DMS53 (cell line): ENCODE measurements at regions not wholly inside any gene's neighbourhood (a gene's known extent, or its start where the extent isn't known, plus 50 kb on each side); places are given as distances from the start of the nearest gene placed in this dataset.

Experiments
- DNase-seq: peaks from one replicate; lab custom pipeline; 2025; lab: John Stamatoyannopoulos, UW

GRCh38 chr6:14849185-14849584, 396.7 kb upstream of the JARID2 start:
- no peak for DNase-seq

- no peak for DNase-seq
These were observed 394.6 kb upstream of the JARID2 start for GRCh38 chr6:14851281-14851680.

DNA sequence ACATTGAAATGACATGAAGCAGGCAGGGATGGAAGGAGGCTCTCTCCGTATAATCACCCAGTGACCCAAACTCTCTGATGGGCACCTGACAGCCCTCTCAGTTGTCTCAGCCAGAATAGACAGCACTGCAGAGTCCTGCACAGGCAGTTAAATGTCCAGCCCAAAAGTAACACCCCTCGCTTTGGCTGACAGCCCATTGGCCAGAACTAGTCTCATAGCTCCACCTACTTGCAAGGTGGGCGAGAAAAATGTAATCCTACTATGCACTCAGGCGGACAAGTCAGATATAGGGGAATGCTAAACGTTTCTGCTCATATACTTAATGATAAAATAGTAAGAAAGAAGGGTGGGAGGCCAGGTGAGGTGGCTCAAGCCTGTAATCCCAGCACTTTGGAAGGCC, 393.5 kb upstream of the JARID2 start:
- no peak for DNase-seq

DNA sequence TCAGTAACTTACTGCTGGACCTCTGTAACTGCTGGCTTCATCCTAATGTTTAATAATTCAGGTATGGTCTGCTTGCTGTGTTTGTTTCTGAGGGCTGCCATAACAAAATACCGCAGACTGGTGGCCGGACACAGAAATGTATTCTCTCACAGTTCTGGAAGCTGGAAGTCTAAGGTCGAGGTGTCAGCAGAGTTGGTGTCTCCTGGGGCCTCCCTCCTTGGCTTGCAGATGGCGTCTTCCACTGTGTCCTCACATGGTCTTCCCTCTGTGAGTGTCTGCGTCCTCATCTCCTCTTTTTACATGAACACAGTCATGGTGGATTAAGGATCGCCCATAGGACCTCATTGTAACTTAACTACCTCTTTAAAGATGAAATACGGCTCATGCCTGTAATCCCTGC, 389.7 kb upstream of the JARID2 start:
- no peak for DNase-seq

DNA sequence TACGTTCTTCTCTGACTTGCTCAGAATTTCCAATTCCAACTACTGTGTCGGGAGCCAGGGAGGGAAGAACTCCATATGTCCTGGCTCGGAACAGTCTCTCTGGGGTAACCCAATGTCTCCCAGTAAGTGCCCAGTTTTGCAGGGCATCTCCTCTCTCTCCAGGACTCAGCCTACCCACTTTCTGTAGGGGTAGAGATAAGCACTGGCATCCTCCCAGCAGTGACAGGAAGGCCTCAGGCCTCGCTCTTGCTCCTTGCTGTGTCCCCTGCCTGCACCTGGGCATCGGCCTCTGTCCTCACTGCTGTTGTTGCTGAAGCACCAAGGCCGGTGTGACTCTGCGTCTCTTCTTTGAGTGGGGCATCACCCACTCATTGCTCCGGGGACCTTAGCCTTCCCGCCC, 388.9 kb upstream of the JARID2 start:
- no peak for DNase-seq

DNA sequence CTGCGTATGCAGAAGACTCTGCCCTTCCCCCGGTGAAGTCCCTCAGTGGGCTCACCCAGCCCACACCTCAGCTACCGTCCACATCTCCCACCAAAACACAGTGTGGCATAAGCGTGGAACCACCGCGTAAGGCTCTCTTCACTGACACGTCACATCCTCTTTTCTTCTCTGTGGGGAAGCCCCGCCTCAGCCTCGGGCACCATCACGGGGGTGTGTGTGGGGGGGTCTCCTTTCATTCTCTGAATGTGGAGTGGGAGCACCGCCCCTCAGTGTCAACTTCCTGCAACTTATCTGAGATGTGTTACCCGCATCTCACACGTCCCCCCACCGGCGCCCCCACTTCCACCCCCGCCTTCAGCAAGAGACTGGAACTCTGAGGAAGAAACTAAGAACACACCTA, 388.4 kb upstream of the JARID2 start:
- no peak for DNase-seq

DNA sequence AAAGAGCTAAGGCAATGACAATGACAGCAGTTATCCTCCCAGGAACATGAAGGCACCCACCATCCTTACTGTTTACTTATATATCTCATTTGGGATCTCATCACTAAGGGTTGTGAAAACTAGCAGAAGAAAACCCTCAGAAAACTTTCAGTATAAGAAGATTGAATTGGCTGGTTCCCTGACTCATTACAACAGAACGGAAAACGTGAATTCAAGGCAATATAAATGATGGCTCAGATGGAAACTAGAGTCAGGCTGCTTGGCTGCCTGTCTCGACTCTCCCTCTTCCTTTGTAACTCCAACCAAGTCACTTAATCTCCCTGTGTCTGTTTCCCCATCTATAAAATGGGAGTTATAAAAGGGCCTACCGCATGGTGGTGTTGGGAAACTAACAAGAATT, 387.1 kb upstream of the JARID2 start:
- no peak for DNase-seq

GRCh38 chr6:14860774-14861173, 385.1 kb upstream of the JARID2 start:
- no peak for DNase-seq

DNA sequence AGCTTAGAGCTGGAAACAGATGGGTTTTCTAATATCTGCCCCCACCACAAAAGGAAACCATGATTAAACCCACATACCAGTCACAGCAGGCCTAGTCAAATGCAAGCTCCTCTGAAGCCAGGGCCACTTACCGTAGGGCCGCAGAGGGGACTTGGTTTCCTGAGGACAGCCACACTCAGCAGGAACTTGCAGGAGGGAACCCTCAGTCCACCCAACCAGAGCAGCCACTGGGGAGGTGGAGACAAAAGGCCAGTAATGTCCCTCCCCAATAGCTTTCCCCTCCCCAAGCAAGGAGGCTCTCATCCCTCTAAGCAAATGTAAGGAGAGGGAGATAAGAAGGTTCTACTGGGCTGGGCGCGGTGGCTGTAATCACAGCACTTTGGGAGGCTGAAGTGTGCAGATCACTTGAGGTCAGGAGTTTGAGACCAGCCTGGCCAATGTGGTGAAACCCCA, 384.4 kb upstream of the JARID2 start:
- DNase-seq = no peak

DNA sequence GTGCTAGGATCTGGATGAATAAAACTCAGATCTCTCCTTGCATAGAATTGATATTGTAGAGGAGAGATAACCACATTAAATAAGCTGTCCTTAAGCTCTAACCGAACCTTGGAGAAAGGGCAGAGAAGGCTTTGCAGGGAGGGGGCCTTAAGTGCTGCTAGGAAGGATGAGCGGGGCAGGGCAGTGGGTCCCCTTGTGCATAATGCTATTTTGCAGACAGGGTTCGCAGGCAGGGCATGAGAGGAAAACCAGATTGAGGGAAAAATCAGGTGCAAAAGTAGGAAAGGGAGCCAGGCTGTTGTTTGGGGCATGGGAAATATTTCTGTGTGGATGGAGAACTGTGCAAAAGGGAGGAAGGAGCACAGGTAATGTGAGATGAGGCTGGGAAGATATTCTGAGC, 383.0 kb upstream of the JARID2 start:
- no peak for DNase-seq

DNA sequence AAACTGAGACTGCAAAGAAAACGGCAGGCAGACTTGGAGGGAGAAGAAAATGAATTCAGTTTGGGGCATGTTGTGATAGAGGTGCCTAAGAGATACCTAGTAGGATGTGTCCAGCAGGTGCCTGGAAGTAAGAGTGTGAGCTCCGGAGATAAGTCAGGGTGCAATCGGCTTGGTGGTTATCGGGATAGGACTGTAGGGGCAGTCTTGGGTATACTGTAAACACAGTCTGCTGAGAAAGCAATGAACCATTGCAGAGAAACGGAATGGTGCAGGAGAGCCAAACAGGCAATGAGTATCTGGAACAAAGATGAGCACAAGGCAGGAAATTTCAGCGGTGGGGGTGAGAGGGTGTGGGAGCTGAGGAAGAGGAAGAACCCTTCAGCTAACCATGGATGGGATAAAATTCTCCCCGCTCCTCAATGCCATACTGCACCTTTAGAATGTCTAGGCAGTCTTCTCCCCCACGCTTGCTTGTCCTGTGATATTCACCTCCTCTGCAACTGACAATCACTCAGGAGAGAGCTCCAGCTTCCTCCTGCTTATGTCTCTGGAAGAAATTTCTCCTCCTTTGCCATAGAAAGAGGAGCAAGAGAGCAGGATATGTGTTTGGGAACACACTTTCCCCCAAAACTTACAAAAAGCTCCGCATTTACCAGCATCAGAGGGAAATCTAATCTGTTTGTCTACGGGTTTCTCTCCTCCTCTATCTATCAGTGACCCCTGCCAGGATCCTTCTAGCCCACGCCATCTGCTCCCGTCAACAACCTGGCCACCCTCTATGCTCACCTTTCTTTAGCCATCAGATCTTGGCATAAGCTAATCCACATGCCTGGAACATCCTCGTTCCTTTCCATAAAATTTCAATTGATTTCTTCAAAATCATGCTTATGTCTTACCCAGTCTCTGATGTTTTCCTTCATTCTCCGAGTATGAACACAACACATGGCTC, 381.7 kb upstream of the JARID2 start:
- DNase-seq = peak; percentile 8

- DNase-seq = no peak
These were observed 380.3 kb upstream of the JARID2 start for GRCh38 chr6:14865531-14866100.

- no peak for DNase-seq
These were observed 378.1 kb upstream of the JARID2 start for GRCh38 chr6:14867802-14868201.

DNA sequence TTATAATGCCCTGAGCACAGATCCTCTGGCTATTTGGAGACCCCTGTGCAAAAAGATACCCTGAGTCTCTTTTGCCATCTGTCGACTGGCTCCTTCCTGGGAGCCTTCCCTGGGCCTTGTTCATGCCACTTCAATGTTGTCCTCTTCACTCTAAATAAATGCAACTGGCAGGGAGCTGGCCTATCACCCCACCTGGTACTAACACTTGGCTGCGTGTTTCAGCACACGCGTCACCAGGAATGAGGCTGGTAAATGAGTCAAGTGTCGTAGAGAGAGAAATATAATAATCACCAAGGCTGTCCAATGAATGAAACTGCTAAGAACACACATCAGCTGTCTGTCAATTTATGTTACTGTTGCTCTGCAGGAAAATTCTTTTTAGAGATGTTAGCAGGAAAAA, 374.6 kb upstream of the JARID2 start:
- peak; percentile 18 for DNase-seq

DNA sequence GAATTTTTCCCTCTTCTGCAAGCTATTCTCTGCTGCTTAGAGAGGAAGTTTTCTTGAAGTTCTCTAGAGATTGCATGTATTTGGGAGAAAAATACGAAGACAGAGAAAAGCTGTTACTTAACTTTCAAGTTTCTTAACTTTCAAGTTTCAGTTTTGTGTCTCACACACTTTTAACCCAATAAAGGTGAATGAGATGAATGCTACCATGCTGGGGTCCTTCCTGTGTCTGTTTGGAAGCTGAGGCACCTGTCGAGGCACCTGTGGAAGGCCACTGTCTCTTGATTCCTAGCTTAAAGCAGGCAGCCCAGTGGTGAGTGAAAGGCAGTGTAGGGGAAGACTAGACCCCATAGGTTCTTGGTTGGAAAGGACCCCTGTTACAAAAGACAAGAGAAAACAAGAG, 372.8 kb upstream of the JARID2 start:
- no peak for DNase-seq

DNA sequence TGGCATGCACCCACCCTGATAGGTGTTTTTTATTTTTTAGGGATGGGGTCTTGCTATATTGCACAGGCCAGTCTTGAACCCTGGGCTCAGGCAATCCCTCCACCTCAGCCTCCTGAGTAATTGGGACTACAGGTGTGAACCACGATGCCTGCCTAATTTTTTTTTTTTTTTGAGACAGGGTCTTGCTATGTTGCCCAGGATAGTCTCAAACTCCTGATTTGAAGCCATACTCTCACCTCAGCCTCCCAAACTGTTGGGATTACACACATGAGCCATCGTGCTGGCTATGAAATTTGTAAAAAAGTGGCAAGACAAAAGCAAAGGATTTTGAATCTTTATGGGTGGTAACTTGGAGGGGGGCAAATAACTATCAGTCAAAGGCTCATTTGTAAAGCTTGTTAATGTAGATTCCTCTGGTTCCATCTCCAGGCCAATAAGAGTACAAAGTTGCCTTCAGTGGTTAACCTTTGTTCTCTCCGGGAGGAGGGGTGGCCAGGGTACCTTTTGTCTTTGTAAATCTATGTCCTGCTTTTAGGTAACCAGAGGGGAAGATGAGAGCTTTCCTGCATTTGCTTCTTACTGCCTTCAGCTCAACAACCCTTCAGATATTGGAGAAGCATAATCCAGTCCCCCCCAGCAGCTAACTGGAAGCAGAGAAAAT, 372.0 kb upstream of the JARID2 start:
- DNase-seq = no peak

DNA sequence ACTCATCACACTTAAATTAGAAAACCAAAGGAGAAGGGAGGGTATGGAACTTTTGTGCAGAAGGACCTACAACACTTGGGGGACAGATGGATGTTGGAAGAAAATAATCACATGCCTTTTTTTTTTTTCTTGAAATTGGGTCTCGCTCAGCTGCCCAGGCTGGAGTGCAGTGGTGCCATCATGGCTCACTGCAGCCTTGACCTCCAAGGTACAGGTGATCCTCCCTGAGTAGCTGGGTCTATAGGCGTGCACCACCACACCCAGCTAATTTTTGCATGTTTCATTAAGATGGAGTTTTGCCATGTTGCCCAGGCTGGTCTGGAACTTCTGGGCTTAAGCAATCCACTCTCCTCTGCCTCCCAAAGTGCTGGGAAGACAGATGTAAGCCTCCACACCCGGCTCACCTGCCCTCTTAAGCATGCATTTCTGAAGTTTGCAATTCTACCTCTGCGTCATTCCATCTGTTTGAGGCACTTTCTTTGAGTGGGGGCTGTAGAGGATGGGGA, 370.8 kb upstream of the JARID2 start:
- DNase-seq = no peak

DNA sequence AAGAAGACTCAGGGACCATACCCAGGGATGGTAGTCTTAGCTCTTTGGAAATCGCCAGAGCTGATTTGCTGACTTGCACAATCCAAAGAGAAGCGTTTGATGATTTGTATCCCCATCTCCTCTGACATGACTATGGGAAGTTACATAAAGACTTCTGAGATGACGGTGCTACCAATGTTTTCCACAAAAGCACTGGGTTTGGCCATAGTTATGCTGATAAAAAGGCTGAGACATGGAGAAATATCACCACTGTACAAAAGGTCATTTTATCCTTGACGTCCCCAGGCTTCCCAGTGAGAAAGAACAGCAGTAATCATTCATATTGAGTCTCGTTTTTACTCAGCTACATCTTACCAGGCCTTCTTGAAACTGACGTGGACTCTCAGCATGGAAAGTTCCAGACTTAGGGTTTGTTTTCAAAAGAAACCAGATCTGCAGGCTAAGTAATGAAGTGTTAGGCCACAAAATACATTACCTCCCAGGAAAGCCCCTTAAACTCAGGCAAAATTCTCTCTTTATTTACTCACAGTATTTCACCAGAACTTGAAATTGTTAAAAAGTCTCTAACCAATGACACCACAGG, 370.3 kb upstream of the JARID2 start:
- no peak for DNase-seq

DNA sequence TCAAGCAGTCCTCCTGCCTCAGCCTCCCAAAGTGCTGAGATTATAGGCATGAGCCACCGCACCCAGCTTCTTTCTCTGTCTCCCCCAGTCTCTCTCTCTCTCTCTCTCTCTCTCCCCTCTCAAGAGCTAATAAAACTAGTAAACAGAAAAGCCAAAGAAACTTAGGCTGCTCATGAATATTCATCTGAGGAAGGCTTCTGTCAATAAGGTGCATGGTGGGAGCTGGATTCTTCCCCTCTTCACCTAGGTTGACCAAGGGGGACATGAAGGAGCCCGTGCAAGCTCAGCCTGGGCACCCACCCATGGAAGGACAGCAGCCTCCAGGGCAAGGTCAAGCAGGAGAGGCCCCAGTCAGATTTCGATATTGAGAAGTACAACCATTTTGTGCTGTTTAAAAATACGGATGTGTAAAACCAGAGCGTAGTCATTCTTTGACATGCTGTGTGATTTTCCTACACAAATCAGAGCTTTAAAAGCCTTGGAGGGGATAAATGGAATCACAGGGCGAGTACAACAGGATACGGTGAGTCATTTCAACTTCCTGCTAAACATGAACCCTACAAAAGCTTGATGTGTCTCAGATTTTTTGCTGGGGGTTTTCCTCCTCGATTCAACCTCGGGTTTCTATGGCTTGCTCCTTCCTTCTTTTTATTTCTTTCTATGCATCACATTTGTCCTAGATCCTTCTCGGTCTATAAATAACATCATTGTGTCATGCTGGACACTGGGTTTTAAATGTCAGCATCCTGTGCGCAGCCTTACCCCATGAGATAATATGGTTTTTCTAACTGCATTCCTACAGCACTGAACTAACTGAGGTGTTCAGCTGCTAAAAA, 368.9 kb upstream of the JARID2 start:
- DNase-seq = peak; percentile 62

DNA sequence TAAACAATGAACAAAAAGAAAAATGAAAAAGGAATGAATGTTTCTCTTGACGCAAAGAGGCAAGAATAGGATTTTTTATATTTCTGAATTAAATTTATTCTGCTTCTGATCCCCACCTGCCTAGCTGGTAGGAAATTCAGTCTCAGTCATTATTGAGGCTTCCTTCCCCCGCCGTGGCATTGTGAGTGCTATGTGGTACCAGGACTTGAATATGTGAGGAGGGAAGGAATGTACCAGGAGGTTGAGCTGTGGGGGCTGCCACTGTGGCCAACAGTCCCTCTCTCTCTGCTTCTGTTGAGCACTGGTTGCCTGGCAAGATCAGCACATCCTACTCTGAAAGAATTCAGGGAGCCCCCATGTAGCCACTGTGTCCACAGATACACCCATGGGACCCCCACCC, 368.1 kb upstream of the JARID2 start:
- DNase-seq = no peak

DNA sequence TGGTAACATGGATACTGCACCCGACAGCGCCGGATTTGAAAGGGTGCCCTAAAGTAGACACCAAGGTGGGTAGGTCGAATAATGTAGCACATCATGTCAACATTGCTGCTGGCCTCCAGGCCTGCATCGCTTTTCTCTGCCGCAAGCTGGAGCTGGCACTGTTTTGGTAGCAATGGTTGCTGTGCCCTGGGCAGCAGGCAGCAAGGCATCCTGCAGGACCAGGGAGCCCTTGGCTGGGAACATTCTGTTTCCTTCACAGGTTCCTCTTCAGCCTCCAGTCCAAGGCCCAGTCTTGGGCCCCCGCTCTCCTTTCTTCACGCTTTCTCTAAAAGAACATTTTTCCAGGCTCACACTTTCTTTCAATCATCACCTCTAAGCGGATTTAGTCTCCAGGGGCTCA, 365.8 kb upstream of the JARID2 start:
- no peak for DNase-seq

DNA sequence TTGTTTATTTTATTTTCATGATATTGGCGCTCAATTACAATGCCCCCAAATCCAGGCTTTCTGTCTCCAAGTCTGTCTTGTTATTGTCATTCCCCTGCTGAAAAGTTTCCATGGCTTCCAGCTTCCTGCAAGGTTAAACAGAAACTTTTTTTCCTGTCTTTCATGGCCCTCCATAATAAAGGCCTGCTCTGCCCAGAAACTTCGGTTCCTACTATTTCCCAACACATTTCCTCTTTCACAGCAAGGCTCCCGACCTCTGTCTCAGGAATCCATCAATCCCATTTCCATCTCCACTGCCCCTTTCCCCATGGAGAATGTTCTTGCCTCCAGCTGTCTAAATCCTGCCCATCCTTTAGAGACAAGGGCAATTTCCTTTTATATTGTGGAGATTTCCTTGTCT, 365.2 kb upstream of the JARID2 start:
- no peak for DNase-seq
